IPS DF 6.9 (cell line): ENCODE measurements at regions not wholly inside any gene's neighbourhood (a gene's known extent, or its start where the extent isn't known, plus 50 kb on each side); places are given as distances from the start of the nearest gene placed in this dataset.

ENCODE experiments used
- DNase-seq: peaks from one replicate; pipeline ENCODE4 v3.0.0-alpha.2; 2013; ENCODE audit warnings: low read depth, low spot score
- H3K27ac ChIP-seq: one replicate; pipeline ENCODE4 v1.5.1; 2013; ENCODE audit warnings: low read length, control low read depth
- H3K27me3 ChIP-seq: 2 replicates; pipeline ENCODE4 v1.6.1; 2013; ENCODE audit warnings: mild to moderate bottlenecking, low read length; ENCODE audit not compliant: control insufficient read depth, insufficient read depth
- H3K36me3 ChIP-seq: 2 replicates; pipeline ENCODE4 v1.6.1; 2013; ENCODE audit warnings: low read length; ENCODE audit not compliant: control insufficient read depth, insufficient read depth
- H3K4me1 ChIP-seq: 2 replicates; pipeline ENCODE4 v1.6.1; 2013; ENCODE audit warnings: low read length; ENCODE audit not compliant: control insufficient read depth, insufficient read depth
- H3K4me3 ChIP-seq: 2 replicates; pipeline ENCODE4 v1.5.1; 2013; ENCODE audit warnings: mild to moderate bottlenecking, low read length
- H3K9me3 ChIP-seq: 2 replicates; pipeline ENCODE4 v1.6.1; 2013; ENCODE audit warnings: low read length, inconsistent platforms; ENCODE audit not compliant: control insufficient read depth, insufficient read depth
- WGBS: extraction: QIAGEN DNeasy Blood & Tissue Kit; methylation state at CpG from one replicate; pipeline ENCODE4 v1.1.7; 2013; ENCODE audit warnings: mixed read lengths, missing lambda C conversion rate; ENCODE audit not compliant: insufficient read length, insufficient coverage; 5-methylcytosine and 5-hydroxymethylcytosine counted together

DNA sequence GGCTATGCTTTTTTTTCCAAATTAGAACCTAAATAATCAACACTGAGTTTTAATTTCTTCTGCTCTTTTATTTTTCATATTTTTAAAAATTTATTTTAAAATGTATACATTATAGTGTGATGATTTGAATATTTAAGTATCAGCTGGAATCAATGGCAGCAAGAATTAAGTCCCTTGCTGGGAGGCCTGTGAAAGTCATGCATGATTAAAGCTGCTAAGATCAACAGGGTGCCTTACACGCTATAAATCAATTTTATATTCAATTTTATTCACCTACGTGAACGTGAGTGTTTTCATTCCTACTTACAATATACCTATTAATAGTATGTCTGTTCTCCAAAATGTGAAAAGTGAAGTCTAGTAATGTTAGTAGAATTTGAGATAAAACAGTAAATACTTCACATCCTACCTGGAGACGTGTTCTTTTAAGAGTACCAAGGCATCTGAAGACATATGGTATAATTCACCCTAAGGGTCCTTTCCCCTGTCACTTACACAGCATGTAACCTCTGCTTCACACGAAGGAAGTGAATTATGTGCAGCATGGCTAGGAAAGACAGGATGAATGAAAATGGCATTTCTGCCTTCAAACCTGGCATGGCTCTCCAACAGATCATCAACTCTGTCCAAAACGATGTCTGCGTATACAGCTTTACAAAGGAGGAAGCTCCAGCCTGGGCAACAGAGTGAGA is 640.4 kb upstream of the ROBO1 start:
- Histone ChIP-seq H3K27me3 (no peaks in the 10 kb centered on the region), H3K4me1 (no peaks in the 10 kb centered on the region), H3K4me3 (no peak overlapping the region), H3K27ac (no peak overlapping the region), H3K9me3 (no peaks in the 10 kb centered on the region), H3K36me3 (no peaks in the 10 kb centered on the region)
- DNase-seq: no peak
- WGBS: 100% methylated on average over 2 of the region's 7 CpGs

DNA sequence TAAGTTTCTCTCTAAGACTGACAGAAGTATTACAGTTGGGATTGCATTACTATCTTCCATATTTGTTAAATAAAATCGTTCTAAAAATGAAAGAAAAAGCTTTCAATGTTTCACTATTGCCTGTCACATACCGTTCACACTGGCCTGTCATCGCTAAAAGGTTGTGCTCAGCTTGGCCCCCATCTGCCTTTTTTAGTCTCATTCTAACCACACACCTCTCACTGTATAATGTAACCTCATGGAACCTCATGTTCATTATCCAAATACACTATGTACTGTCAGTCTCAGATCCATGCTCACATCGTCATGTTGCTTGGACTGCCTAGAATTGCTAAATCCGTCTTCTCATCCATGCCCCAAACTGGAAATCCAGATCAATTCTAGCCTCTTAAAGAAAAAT is 637.8 kb upstream of the ROBO1 start:
- no CpG with 5 or more reads among the region's 5 CpGs for WGBS
- no peaks in the 10 kb centered on the region for H3K4me1 ChIP-seq
- H3K36me3 ChIP-seq: no peaks in the 10 kb centered on the region
- no peak overlapping the region for H3K27ac ChIP-seq
- no peaks in the 10 kb centered on the region for H3K9me3 ChIP-seq
- no peak overlapping the region for H3K4me3 ChIP-seq
- no peak for DNase-seq
- no peaks in the 10 kb centered on the region for H3K27me3 ChIP-seq

DNA sequence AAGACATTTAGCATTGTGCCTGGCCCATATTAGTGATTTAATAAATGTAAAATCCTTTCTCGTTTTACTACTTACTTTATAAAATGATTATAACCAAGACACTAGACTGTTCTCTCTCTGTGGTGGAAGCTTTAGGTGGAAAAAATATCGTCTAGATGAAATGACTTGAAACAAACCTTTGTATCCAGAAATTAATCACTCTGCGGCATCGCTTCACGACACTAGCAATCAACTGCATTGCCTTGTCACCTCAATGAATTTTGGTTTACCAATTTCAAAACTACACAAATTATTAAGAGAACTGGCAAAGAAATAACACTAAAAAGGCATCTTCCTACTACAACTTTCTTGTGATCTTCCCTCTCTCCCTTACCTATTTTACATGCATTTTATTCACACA is 627.2 kb upstream of the ROBO1 start:
- Histone ChIP-seq H3K27me3 (no peaks in the 10 kb centered on the region), H3K9me3 (no peaks in the 10 kb centered on the region), H3K36me3 (no peaks in the 10 kb centered on the region), H3K4me3 (no peak overlapping the region), H3K4me1 (no peaks in the 10 kb centered on the region), H3K27ac (no peak overlapping the region)
- no peak for DNase-seq
- no CpG with 5 or more reads among the region's 5 CpGs for WGBS

DNA sequence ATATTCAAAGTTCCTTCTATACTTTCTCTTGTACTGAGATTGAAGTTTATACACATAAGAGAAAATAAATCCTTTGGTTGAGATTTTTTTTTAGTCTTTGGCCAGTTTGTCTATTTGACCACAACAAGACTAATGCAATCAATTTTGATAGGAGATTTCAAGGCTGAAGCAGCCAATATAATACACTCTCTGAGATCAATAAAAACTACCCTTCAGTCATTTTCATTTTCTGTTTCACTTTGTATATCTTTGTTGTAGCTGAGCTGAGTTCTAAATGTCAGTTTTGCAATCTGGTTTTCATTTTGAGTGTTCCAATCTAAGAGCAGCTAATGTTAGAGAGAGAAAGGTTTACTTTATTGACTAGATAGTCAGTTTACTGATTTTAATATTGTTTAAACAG is 623.8 kb upstream of the ROBO1 start:
- Histone ChIP-seq H3K36me3 (no peaks in the 10 kb centered on the region), H3K4me3 (no peak overlapping the region), H3K4me1 (no peaks in the 10 kb centered on the region), H3K27ac (no peak overlapping the region), H3K27me3 (no peaks in the 10 kb centered on the region), H3K9me3 (no peaks in the 10 kb centered on the region)
- no peak for DNase-seq

DNA sequence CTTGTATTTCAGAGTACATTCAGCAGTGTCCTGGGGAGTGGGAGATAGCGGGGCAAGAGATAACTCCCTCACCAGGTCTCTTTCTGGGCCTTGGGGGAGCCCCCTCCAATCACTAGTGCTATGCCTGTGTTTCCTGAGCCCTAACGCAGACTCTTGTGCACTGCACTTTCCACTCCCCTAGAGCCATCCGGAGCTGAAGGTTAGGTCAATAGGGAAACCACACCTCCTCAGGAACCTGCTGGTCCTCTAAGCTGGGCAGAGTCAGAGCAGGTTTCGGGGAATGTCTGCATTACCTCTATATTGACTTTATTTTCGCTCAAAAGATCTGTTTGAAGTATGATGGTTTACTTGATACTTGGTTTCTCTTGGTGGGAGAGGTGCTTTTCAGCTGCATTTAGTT is 617.0 kb upstream of the ROBO1 start:
- Histone ChIP-seq H3K36me3 (no peaks in the 10 kb centered on the region), H3K4me3 (no peak overlapping the region), H3K9me3 (no peaks in the 10 kb centered on the region), H3K27ac (no peak overlapping the region), H3K27me3 (no peaks in the 10 kb centered on the region), H3K4me1 (no peaks in the 10 kb centered on the region)
- no peak for DNase-seq
- no CpG with 5 or more reads among the region's 5 CpGs for WGBS

DNA sequence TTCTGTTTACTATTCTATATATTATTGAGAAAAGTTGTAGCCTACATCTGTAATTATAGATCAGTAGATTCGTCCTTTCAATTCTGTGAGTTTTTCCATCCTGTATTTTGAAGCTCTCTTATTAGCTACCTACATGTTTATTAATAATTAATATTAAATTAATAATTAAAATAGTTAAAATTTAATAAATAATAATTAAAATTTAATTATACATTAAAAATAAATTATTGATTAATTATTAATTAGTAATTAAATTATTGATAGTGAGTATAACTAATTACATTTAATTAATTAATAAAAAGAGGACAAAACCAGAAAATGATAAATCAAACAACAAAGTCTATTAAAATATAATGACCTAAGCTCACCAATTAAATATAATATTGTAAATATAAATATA is 606.6 kb upstream of the ROBO1 start:
- no peaks in the 10 kb centered on the region for H3K36me3 ChIP-seq
- no peaks in the 10 kb centered on the region for H3K27me3 ChIP-seq
- no peaks in the 10 kb centered on the region for H3K9me3 ChIP-seq
- no CpG with 5 or more reads among the region's 1 CpG for WGBS
- H3K4me1 ChIP-seq: no peaks in the 10 kb centered on the region
- no peak overlapping the region for H3K4me3 ChIP-seq
- H3K27ac ChIP-seq: no peak overlapping the region
- no peak for DNase-seq

DNA sequence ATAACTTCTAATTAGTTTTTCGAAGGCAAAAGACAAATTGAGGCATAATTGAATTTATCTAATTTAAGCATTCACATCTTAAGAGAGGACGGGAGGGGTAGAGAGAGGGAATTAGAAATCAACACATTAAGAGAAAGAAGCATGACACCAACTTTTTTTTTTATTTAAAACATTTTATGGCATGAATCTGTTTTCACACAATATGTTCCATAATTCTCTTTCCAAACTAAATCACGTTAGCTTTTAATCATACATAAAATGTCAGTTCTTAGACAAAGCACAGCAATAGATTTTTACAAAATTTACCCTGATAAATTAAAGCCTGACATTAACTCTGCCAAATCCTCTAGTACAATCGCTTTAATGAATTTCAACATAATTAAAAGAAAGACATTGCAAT is 600.8 kb upstream of the ROBO1 start:
- DNase-seq: no peak
- 100% methylated on average over 1 of the region's 4 CpGs for WGBS
- no peaks in the 10 kb centered on the region for H3K36me3 ChIP-seq

DNA sequence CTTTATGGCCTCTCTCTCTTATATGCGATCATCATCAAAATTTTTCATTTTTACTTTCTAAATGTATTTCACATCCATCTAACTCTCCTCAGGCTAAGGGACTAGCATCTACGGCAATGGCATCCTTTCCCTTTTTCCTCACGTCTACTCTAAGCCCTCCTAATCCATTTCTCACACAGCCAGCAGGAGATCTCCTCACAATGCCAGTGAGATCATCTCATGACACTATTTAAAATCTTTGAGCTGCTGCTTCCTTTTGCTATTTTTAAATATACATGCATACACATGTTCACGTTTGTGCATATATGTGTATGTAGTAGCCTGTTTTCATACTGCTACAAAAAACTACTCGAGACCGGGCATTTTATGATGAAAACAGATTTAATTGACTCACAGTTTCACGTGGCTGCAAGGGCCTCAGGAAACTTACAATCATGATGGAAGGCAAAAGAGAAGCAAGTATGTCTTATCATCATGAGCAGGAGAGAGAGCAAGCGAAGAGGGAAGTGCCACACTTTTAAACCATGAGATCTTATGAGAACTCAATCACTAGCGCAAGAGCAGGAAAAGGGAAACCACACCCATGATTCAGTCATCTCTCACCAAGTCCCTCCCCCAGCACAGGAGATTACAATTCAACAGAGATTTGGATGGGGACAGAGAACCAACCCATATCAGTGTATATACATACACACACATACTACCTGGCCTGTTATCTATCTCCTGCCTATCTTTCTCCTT is 599.2 kb upstream of the ROBO1 start:
- H3K4me3 ChIP-seq: no peak overlapping the region
- WGBS: no CpG with 5 or more reads among the region's 9 CpGs

More for the DNA sequence above, 600.8 kb upstream of the ROBO1 start:
- Histone ChIP-seq H3K27ac (no peak overlapping the region), H3K4me3 (no peak overlapping the region), H3K4me1 (no peaks in the 10 kb centered on the region), H3K27me3 (no peaks in the 10 kb centered on the region), H3K9me3 (no peaks in the 10 kb centered on the region)

DNA sequence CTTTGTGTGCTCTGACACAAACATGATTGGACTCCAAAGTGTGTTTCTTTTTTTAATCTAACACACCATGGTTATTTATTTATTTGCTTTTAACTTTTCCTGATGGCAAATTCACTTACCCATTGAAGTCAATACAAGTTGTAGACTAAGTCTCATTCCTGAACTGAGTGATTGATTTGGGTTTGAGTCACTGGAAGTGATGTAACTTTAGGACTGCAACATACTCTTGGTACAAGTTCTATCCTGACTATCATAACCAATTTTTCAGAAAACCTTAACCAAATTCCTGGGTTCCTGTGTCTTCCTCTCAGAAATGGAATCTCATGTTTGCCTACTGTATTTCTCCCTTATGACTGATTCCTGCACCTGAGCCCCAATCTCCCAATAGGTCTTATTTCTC is 590.0 kb upstream of the ROBO1 start:
- Histone ChIP-seq H3K4me3 (no peak overlapping the region), H3K27me3 (no peaks in the 10 kb centered on the region), H3K27ac (no peak overlapping the region), H3K36me3 (no peaks in the 10 kb centered on the region), H3K4me1 (no peaks in the 10 kb centered on the region), H3K9me3 (no peaks in the 10 kb centered on the region)
- no peak for DNase-seq

More for the DNA sequence above, 599.2 kb upstream of the ROBO1 start:
- Histone ChIP-seq H3K27ac (no peak overlapping the region), H3K4me1 (no peaks in the 10 kb centered on the region), H3K27me3 (no peaks in the 10 kb centered on the region), H3K36me3 (no peaks in the 10 kb centered on the region), H3K9me3 (no peaks in the 10 kb centered on the region)
- DNase-seq: no peak

DNA sequence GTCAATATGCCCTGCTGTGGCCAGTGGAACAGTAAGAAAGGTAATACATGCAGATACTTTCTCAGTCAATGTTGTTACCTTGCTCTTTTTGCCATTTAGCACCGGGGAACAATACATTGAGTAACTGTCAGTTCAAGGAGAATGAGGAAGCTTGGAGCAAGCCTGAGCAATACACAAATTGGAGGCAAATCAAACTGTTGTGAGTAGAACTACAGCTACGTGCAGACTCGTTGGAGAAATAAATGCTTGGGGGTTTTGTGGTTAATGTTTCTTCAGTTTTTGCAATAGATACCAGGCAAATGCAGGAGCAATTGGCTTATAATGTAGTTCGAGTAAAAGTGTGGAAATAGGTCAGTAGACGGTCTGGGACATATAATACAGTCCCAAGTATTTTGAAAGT is 587.3 kb upstream of the ROBO1 start:
- no peak for DNase-seq
- Histone ChIP-seq H3K4me1 (no peaks in the 10 kb centered on the region), H3K27me3 (no peaks in the 10 kb centered on the region), H3K4me3 (no peak overlapping the region), H3K36me3 (no peaks in the 10 kb centered on the region), H3K27ac (no peak overlapping the region), H3K9me3 (no peaks in the 10 kb centered on the region)
- 100% methylated on average over 2 of the region's 5 CpGs for WGBS

DNA sequence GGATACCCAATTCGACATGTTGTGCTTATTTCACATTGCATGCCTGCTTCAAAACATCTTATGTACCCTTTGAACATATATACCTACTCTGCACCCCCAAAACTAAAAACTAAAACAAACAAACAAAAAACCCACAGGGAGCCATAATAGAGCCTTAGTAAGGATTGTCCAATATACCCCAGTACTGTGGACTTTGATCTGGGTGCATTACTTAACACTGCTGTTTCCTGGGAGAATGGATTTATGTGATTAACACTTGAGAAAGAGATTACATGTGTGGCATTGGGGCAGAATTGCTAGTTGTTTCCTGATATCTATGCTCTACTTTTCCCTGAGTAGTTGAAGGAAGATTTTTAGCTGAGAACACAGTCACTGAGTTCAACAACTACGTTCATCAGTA is 583.4 kb upstream of the ROBO1 start:
- no CpG with 5 or more reads among the region's 2 CpGs for WGBS
- Histone ChIP-seq H3K9me3 (no peaks in the 10 kb centered on the region), H3K27ac (no peak overlapping the region), H3K4me1 (no peaks in the 10 kb centered on the region), H3K36me3 (no peaks in the 10 kb centered on the region), H3K27me3 (no peaks in the 10 kb centered on the region), H3K4me3 (no peak overlapping the region)
- DNase-seq: no peak
